ENCODE measurements at regions not wholly inside any gene's neighbourhood (a gene's known extent, or its start where the extent isn't known, plus 50 kb on each side); places are given as distances from the start of the nearest gene placed in this dataset.

- DNase-seq = no peak
Measured at GRCh38 chr15:36370731-36371112, 208.7 kb upstream of the CDIN1 start.

DNA sequence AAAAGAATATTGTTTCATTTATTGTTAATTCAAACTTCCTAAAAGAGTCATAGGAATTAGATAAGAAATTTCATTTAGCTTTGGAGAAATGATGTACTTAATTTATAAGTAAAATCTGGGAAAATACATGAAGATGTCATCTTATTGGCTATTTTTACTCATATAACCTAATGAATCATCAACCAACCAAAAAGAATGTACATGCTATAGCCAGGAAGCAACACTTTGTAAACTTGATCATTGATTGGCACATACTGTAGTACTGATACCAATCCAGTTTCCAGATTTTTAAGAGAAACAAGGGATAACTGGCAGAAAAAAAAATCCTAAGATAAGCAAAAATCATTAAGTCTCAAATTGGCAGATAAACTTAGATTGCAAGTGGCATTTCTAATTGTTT is 207.9 kb upstream of the CDIN1 start:
- DNase-seq = no peak

DNA sequence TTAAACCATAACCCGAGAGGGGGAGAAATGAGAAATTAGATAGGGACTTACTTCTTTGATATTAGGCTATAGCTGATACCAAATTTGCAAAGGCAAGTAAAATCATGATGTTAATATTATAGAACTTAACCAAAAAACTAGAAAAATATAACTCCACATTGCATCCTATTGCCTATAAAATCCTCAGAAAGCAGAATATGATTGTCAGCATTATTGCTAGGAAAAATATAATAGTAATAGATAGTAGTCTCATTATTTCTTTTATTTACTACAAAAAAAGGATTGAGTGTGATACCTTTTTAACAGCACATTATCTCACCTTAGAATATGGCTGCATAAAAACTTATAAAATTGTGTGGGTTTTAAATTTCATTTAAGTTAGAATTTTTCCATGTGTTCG is 206.5 kb upstream of the CDIN1 start:
- no peak for DNase-seq

DNA sequence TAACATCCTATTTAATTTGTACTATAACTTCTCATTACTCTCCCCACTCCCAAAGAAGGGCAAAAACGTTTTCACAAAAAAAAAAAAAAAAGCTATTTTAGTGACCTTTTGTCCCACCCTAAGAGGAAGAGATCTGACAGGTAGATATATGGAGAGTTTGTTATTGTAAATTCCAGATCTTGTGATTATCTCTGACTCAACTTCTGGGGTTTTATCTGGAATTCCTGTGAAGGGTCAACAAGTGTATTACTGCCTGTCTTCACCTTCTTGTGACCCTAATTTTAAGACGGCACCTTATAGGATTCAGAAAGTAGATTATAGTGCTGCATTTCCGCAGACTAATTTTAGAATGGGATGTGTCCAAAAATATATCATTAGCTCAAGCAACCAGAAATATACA is 205.9 kb upstream of the CDIN1 start:
- DNase-seq = no peak

DNA sequence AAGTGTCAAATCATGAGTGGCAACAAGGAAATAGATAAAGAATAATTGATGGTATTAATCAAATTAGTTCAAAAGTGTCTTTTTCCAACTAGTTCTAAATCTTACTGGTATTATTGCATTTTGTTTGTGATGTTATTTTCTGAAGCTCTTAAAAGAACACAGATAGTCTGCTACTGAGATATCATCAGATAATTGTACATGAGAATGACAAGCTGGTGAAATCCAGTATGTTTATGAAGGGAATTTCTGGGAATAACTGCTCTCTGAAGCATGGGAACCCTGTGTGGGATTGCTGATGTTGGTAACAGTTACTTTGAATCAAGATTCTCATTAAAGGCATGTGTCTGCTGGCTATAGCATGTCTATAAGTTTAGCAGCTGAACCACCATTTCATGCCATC is 190.3 kb upstream of the CDIN1 start:
- no peak for DNase-seq

GRCh38 chr15:36390491-36390890 is 188.9 kb upstream of the CDIN1 start:
- no peak for DNase-seq

DNA sequence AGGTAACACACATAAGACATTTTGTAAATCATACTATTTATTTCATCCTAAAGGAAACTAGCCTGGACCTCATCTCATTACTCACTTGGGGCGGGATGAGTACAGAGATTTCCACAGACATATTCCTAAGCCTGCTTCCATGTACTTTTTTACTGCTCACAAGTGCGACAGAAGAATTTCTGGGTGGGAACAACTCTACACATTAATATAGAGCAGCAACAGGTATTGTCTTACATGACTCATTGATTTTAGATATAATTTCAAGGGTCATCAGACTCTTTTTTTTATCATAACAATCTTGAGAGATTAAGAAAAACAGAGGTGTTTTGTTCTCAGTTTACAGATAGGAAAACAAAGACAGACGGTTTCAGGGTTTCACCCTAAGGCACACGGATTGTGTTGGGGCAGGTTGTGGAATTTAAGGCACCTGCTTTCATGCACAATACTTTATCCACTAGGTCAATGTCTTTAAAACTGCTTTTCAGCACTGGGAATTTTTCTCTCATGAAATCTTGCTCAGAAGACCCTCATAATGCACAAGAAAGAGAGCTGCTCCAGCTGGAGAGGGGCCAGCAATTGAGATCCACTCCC is 186.7 kb upstream of the CDIN1 start:
- no peak for DNase-seq

- no peak for DNase-seq
Measured at GRCh38 chr15:36398212-36398611, 181.2 kb upstream of the CDIN1 start.

- no peak for DNase-seq
Measured at GRCh38 chr15:36399276-36399675, 180.2 kb upstream of the CDIN1 start.

DNA sequence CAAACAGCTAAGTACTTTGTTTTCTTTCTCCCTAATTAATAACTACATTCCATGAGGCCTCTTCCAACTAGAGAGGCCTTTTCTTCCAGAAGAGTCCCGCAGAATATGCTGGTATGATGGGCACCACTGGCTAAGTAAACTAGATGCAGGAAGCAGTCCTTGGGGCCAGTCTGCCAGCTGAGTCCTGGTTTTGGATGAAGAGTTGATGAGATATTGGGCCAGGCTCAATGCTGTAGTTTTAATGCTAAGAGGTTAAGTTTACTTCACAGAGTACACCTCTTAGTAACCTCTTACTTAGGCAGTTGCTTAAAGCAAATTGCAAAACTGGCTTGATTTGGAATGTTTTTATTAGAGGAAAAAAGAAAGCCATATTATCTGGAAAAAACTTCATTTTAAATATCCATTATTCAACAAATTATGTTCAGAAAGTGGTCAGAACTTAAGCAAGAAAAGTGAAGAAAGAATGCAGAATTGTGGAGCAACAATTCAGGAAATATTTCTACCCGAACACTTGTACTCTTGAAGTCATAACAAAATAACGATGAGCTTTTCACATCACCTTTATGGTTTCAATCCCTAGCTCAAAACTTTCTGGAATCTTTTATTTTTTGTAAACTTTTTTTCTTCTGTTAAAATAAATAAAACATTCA is 178.4 kb upstream of the CDIN1 start:
- no peak for DNase-seq

DNA sequence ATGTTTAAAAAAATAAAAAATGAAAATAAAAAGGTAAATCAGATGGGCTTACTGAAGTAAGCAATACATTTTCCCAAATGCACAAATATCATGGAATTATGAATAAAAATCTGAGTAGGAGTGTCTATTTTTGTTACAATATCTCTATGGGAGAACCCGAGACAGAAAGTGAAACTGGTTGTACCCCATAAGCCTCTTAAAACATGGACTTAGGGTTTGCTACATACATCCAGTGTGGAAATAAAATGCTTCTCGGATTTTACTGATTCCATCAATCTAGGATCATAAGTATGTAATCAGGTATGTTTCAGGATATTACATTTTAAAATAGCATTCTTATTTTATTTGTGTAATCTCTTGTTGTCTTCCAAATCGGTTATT is 177.8 kb upstream of the CDIN1 start:
- no peak for DNase-seq

GRCh38 chr15:36403351-36403750 is 176.1 kb upstream of the CDIN1 start:
- DNase-seq = no peak

DNA sequence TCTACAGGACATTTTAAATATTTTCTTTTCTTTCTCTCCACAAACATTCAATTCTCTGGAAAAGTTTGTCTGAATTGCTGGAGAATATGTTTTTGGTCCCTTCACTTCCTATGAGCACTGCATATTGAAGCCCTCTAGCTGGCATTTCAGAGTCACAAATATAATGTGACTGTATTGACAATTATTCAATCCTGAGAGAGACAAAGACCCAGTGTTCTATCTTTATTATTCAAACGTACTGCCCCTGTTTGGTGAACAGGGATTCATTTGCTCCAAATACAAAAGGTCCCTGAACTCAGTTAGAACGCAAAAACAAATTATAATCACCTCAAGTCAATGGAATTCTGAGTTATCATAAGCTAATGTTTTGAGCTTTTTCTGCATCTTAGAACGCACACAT is 173.1 kb upstream of the CDIN1 start:
- no peak for DNase-seq

GRCh38 chr15:36406911-36407310 is 172.5 kb upstream of the CDIN1 start:
- no peak for DNase-seq

DNA sequence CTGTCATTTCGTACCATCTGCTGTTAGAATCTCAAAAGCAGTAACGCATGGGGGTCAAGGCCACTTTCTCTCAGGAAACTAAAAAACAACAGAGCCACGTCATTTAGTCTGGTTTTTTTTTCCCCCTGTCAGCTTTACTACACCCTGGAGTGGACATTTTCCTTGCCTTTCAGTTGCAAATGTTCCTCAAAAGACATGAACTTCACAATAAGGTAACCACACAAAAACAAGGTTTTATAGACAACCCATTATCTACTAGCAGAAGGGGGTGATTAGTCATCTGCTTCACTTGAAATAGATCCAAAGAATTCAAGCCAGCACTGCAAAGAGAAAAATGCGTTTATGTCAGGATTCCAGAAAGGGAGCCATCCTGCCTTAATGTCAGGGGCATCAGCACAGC is 171.8 kb upstream of the CDIN1 start:
- no peak for DNase-seq

GRCh38 chr15:36409819-36410218 is 169.6 kb upstream of the CDIN1 start:
- DNase-seq = no peak

DNA sequence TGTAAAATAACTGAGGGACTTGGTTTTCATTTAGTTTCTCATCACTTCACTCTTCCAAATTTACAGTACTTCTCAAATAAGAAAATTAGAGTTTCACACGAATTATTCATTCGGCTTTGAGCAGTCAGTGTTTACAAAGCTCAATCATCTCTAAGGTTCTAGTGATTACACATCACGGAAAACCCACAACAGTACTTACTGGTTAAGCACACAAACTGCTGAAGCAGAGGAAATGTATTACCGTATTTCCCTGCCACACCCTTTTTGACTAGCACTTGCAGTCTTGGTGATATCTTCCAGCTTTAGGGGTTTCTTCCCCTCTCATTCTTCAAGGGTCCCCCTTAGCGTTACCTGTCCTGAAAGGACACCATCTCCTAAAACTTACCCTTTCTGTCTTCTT is 164.8 kb upstream of the CDIN1 start:
- DNase-seq = no peak

DNA sequence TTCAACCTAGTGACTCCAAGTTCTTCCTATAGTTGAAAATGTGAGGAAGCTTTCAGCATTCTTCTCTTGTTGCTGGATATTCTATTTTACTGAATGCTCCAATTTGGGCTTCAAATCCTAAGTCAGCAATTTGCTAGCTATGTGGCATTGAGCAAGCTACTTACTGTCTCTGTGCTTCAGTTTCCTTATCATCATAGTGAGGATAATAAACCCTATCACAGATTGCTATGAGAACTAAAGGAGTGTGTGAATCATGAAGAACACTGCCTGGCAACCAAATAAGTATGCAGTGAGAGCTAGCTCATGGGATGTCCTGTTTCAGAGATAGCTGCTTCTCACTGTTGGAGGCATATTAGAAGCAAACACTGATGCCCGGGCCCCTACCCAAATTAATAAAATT is 163.8 kb upstream of the CDIN1 start:
- no peak for DNase-seq

GRCh38 chr15:36422631-36423030 is 156.8 kb upstream of the CDIN1 start:
- DNase-seq = no peak

DNA sequence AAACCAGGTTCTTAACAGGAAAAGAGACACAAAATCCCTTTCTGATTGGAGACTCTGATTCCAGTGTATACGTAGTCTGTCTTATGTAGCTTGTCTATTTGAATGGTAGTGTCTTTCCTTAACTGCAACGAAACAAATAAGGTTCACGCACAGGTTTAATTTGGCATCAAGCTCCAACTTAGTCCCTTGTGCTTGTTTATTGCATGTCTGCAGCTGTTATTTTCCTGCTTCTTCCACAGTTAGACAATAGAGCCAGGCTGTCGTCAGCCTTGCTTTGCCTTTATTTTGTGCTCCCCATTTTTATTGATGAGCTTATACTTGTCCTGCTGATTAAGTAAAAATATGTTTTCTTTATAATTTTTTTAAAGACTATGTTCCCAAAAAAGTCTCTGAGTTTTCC is 152.7 kb upstream of the CDIN1 start:
- DNase-seq = no peak

DNA sequence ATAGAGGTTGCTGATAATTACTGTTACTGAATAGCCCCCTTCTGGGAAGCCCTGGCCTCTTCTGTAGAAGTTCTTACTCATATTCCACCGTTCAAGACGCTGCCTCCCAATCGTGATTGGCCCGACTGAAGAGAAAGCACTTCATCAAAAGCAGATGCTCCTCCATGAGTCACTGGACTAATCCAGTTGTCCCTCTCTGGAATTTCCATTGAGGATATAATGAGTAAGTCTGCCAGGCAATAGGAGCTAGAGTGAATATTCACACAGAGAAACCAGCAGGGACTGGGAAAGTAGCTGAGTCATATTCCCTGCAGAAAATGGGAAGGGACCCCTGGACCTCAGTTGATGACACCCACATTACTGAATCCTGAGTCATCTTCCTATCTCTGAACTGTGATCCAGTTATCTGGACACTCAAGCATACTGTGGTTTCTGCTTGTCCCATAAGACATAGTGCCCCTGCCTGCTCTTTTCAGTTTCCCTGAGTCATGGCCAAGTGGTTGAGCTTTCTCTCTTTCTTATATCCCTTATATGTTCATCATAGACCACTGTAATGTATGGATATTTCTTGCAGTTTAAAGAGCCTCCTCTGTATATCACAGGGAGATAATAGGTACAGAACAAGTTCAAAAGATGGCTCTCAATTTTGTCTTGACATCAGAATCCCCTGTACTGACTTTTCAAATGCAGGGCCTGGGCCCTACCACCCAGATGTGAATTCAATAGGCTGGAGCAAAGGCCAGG is 151.2 kb upstream of the CDIN1 start:
- DNase-seq = no peak

GRCh38 chr15:36429707-36430106 is 149.7 kb upstream of the CDIN1 start:
- no peak for DNase-seq

DNA sequence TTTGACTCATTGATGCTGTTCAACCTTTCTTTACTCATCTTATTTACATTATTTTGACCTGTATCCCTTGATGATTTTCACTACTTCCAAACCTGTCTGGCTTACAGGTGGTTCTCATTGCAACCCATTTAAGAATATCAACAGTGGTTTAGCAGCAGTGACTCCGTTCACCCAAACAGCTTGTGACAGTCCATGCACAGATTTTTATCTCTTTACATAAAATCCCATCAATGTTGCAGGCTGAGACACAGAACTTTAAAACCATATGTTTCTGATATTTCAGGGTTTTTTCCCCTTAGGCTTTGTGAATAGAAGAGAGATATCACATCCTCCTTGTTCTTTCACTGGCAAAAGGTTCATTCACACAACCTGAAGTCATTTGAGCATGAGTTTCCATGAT is 149.1 kb upstream of the CDIN1 start:
- DNase-seq = no peak

DNA sequence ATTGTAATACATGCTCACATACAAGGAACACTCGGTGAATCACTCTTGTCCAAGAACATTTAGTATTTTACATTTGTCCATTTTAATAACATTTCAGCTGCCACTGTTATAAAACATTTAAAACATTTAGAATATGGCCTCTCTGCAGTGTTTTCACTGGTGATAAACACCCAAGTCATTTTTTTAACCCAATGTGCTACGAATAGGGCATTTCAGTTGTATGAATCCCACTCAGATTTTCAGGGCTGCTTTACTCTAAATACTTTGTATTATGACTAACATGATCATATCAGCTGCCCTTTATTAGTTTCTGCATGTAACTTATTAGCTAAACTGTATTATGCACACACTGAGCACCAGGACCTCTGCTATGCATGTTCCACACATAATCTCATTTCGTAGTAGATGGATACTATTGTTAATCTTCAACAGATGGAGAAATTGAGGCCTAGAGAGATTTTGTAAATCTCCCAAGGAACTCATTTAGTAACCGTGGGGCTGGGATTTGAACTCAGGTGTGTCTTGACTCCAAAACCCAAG is 148.6 kb upstream of the CDIN1 start:
- DNase-seq = no peak
